Astrocyte (in vitro differentiated cells and primary cell): ENCODE measurements at regions not wholly inside any gene's neighbourhood (a gene's known extent, or its start where the extent isn't known, plus 50 kb on each side); places are given as distances from the start of the nearest gene placed in this dataset.

Experiments
- EZH2 ChIP-seq: IDR thresholded peaks from 2 replicates; pipeline ENCODE4 v1.6.1; 2012; ENCODE audit warnings: mild to moderate bottlenecking, low read length, inconsistent platforms; ENCODE audit not compliant: insufficient read depth
- TF ChIP-seq, protein P1 (sequence below): IDR thresholded peaks from 2 replicates; pipeline ENCODE4 v1.5.1; 2011; ENCODE audit warnings: low read depth, mild to moderate bottlenecking, inconsistent platforms, low read length, moderate library complexity; ENCODE audit not compliant: insufficient read depth

DNA sequence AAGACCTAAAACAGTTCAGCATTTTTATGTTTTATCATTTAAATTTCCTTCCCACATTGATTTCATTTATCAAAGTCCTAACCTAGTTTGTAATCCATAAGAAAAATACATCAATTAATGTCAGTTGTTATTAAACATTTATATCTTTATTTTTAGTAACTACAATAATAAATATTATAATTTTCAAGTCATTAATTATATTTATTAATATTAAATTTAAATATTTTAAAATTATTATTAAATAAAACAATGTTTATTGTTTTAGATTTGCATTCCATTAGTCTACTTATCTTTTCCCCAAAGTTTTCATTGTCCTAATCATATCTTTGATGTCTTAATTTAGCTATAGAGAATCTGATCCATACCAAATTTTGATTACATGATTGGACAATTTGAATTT is 368.9 kb downstream of the PLA2G4A start:
- TF ChIP-seq, protein P1, sequence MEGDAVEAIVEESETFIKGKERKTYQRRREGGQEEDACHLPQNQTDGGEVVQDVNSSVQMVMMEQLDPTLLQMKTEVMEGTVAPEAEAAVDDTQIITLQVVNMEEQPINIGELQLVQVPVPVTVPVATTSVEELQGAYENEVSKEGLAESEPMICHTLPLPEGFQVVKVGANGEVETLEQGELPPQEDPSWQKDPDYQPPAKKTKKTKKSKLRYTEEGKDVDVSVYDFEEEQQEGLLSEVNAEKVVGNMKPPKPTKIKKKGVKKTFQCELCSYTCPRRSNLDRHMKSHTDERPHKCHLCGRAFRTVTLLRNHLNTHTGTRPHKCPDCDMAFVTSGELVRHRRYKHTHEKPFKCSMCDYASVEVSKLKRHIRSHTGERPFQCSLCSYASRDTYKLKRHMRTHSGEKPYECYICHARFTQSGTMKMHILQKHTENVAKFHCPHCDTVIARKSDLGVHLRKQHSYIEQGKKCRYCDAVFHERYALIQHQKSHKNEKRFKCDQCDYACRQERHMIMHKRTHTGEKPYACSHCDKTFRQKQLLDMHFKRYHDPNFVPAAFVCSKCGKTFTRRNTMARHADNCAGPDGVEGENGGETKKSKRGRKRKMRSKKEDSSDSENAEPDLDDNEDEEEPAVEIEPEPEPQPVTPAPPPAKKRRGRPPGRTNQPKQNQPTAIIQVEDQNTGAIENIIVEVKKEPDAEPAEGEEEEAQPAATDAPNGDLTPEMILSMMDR: no peak
- TF ChIP-seq EZH2: no peak
